K562 (cell line): ENCODE measurements at regions not wholly inside any gene's neighbourhood (a gene's known extent, or its start where the extent isn't known, plus 50 kb on each side); places are given as distances from the start of the nearest gene placed in this dataset.

Experiments used
- ATAC-seq: fragments of 200-7000 bp; cut with Tn5 transposase; 3 replicates; pipeline ENCODE4 v1.9.1; 2020; ENCODE audit warnings: moderate library complexity
- BruUV-seq: library from RNA; stranded (reverse); fragments of 400-500 nt; replicated peaks from 2 replicates; lab custom pipeline; 2021; lab: Mats Ljungman, UMichigan
- CTCF ChIA-PET: fragments of 300-600 bp; formaldehyde crosslinking; extraction: SDS; loops from one replicate; lab custom pipeline; 2021; ENCODE audit warnings: low intra/inter-chr PET ratio; lab: Yijun Ruan, JAX
- POLR2A ChIA-PET: fragments of 300-600, 350-650 bp; sonication (Branson Sonifier 250); formaldehyde crosslinking; extraction: SDS; loops from one replicate; lab custom pipeline; 2021; ENCODE audit warnings: antibody characterized with exemption, inconsistent platforms; lab: Yijun Ruan, JAX
- DNase-seq, 4 experiments: peaks; one replicate each; pipeline versions ENCODE4 v3.0.0 to v3.0.0-alpha.2; 2011 to 2018; ENCODE audit warnings: low spot score in 3 of 4, mixed read lengths in 3 of 4; ENCODE audit errors: extremely low read depth in 1 of 4
- FAIRE-seq: peaks from 2 replicates; lab custom pipeline; 2011; peaks lifted over from hg19 to GRCh38; lab: Jason Lieb, UNC
- H2AFZ ChIP-seq: 2 replicates; pipeline ENCODE4 v1.6.0; 2011; ENCODE audit warnings: low read depth, low read length, control low read depth, inconsistent platforms
- H3K27ac ChIP-seq: fragments of 200-600 bp; 3 replicates; pipeline ENCODE4 v1.8.0; 2011; ENCODE audit warnings: low read depth, mild to moderate bottlenecking, control low read depth, inconsistent platforms, low read length, moderate library complexity, mixed read lengths; ENCODE audit errors: extremely low read depth
- H3K27me3 ChIP-seq, 2 experiments: fragments of 300-600 bp in 1 of 2; 2 replicates in 1 of 2; 3 replicates in 1 of 2; pipeline versions ENCODE4 v1.6.0 to v1.8.0; 2011; ENCODE audit warnings: inconsistent platforms in 2 of 2, low read length in 2 of 2, mild to moderate bottlenecking in 1 of 2, mixed read lengths in 1 of 2, moderate library complexity in 1 of 2; ENCODE audit not compliant: control insufficient read depth in 2 of 2, insufficient read depth in 2 of 2
- H3K36me3 ChIP-seq: fragments of 300-600 bp; 3 replicates; pipeline ENCODE4 v1.8.0; 2011; ENCODE audit warnings: mild to moderate bottlenecking, low read length, inconsistent platforms; ENCODE audit not compliant: control insufficient read depth, insufficient read depth
- H3K4me1 ChIP-seq, 2 experiments: fragments of 200-600 bp in 1 of 2; replicated peaks in 1 of 2; 2 replicates in 1 of 2; 3 replicates in 1 of 2; pipeline versions ENCODE4 v1.5.1 to v1.8.0; 2011; ENCODE audit warnings: inconsistent platforms in 2 of 2, low read length in 2 of 2, mild to moderate bottlenecking in 1 of 2, mixed read lengths in 1 of 2, moderate library complexity in 1 of 2; ENCODE audit not compliant: control insufficient read depth in 2 of 2, insufficient read depth in 2 of 2
- H3K4me2 ChIP-seq: 2 replicates; pipeline ENCODE4 v1.6.1; 2011; ENCODE audit warnings: low read length, control low read depth, inconsistent platforms, mixed read lengths; ENCODE audit not compliant: insufficient read depth
- H3K4me3 ChIP-seq: fragments of 200-600 bp; sonication (generic), shearing (Covaris generic); 2 replicates; pipeline ENCODE4 v1.5.1; 2016; ENCODE audit warnings: control low read depth, inconsistent platforms
- H3K79me2 ChIP-seq: fragments of 200-600 bp; 3 replicates; pipeline ENCODE4 v1.8.0; 2011; ENCODE audit warnings: low read length, inconsistent platforms; ENCODE audit not compliant: control insufficient read depth, insufficient read depth
- H3K9ac ChIP-seq, 2 experiments: 2 replicates each; pipeline versions ENCODE4 v1.6.0 to v1.6.1; 2011; ENCODE audit warnings: low read depth in 2 of 2, low read length in 2 of 2, control low read depth in 1 of 2, inconsistent platforms in 1 of 2, mild to moderate bottlenecking in 1 of 2, mixed read lengths in 1 of 2; ENCODE audit not compliant: insufficient read depth in 1 of 2
- H3K9me1 ChIP-seq: one replicate; pipeline ENCODE4 v1.6.0; 2011; ENCODE audit warnings: inconsistent platforms, mild to moderate bottlenecking, low read length, moderate library complexity; ENCODE audit not compliant: control insufficient read depth, insufficient read depth
- H3K9me3 ChIP-seq: replicated peaks from 2 replicates; pipeline ENCODE4 v1.5.1; 2011; ENCODE audit warnings: low read depth, low read length, inconsistent platforms; ENCODE audit not compliant: control insufficient read depth, insufficient read depth
- H4K20me1 ChIP-seq: replicated peaks from 2 replicates; pipeline ENCODE4 v1.6.1; 2011; ENCODE audit warnings: low read length, inconsistent platforms, mixed read lengths; ENCODE audit not compliant: control insufficient read depth, insufficient read depth
- BCLAF1 ChIP-seq, 2 experiments: fragments of 450-650 bp in 1 of 2; IDR thresholded peaks; 2 replicates each; pipeline ENCODE4 v1.6.1; 2011 to 2017; ENCODE audit warnings: low read depth in 2 of 2, antibody characterized with exemption in 1 of 2, borderline replicate concordance in 1 of 2, low read length in 1 of 2, mild to moderate bottlenecking in 1 of 2, mixed read lengths in 1 of 2; ENCODE audit not compliant: control insufficient read depth in 1 of 2
- BHLHE40 ChIP-seq: IDR thresholded peaks from 2 replicates; pipeline ENCODE4 v1.6.1; 2011; ENCODE audit warnings: low read length, improper control_type of control experiment
- E2F8 ChIP-seq: fragments of 450-650 bp; IDR thresholded peaks from 2 replicates; pipeline ENCODE4 v1.7.1; 2018; ENCODE audit warnings: mild to moderate bottlenecking, low read depth; ENCODE audit not compliant: partially characterized antibody
- KDM5B ChIP-seq: fragments of 200-600 bp; sonication (generic); IDR thresholded peaks from 2 replicates; pipeline ENCODE4 v1.6.1; 2012; ENCODE audit warnings: low read depth, mild to moderate bottlenecking, moderate library complexity, low read length, control low read depth, inconsistent platforms; ENCODE audit not compliant: insufficient replicate concordance
- MEF2D ChIP-seq: conservative IDR thresholded peaks from 2 replicates; pipeline ENCODE4 v1.6.1; 2016; ENCODE audit warnings: low read depth, missing genetic modification characterization, missing compliant biosample characterization
- RBM25 ChIP-seq: fragments of 200-400 bp; formaldehyde crosslinking; IDR thresholded peaks from 2 replicates; pipeline ENCODE4 v1.6.1; 2018; ENCODE audit warnings: low read length, low read depth, moderate library complexity; ENCODE audit not compliant: severe bottlenecking
- RFX5 ChIP-seq: IDR thresholded peaks from 2 replicates; pipeline ENCODE4 v1.6.1; 2011; ENCODE audit warnings: low read depth, mild to moderate bottlenecking, improper control_type of control experiment, low read length
- SLC30A9 ChIP-seq: fragments of 250-450 bp; sonication (Bioruptor Pico); IDR thresholded peaks from 2 replicates; pipeline ENCODE4 v1.8.0; 2022; ENCODE audit warnings: mild to moderate bottlenecking, moderate library complexity
- SRSF1 ChIP-seq: fragments of 200-400 bp; formaldehyde crosslinking; IDR thresholded peaks from 2 replicates; pipeline ENCODE4 v1.6.1; 2017; ENCODE audit warnings: mild to moderate bottlenecking, low read depth, low read length, moderate library complexity
- TAF15 ChIP-seq: fragments of 200-400 bp; formaldehyde crosslinking; IDR thresholded peaks from 2 replicates; pipeline ENCODE4 v1.6.1; 2017; ENCODE audit warnings: mild to moderate bottlenecking, low read depth, low read length, moderate library complexity
- VEZF1 ChIP-seq: fragments of 200-800 bp; sonication (Bioruptor generic); IDR thresholded peaks from 2 replicates; pipeline ENCODE4 v1.6.1; 2017; ENCODE audit warnings: missing genetic modification characterization, missing compliant biosample characterization
- ZBTB8A ChIP-seq: fragments of 450-650 bp; IDR thresholded peaks from 2 replicates; pipeline ENCODE4 v1.6.1; 2018; ENCODE audit warnings: mild to moderate bottlenecking, moderate library complexity; ENCODE audit not compliant: partially characterized antibody
- WGBS: fragments of 100-300 bp; shearing (Covaris generic); methylation state at CpG from one replicate; pipeline ENCODE4 v1.1.6; 2016; ENCODE audit warnings: low coverage, mixed read lengths; ENCODE audit not compliant: insufficient coverage; ENCODE audit errors: missing lambda C conversion rate; 5-methylcytosine and 5-hydroxymethylcytosine counted together
- in situ Hi-C: fragments of 300-500 bp; cut with MboI; formaldehyde crosslinking; loops from 4 replicates; pipeline ENCODE4 v1.15.0; 2018; ENCODE audit warnings: inconsistent platforms, mixed read lengths
- intact Hi-C: fragments of 100-400 bp; cut with micrococcal nuclease; formaldehyde crosslinking; loops from 2 replicates; pipeline ENCODE4 v1.14.2; 2022

GRCh38 chr19:28899703-28900102, 313.2 kb downstream of the UQCRFS1 start:
- no TSS peak for BruUV-seq
- Histone ChIP-seq H3K79me2 (no peaks in the 10 kb centered on the region), H3K27ac (no peak overlapping the region), H3K4me2 (no peak overlapping the region), H3K9me3 (no peaks in the 10 kb centered on the region), H3K9me1 (no peaks in the 10 kb centered on the region), H3K36me3 (no peaks in the 10 kb centered on the region), H3K4me1 (no peaks in the 10 kb centered on the region), H3K9ac (no peak overlapping the region), H4K20me1 (no peaks in the 10 kb centered on the region), H3K4me3 (no peak overlapping the region), H2AFZ (no peak overlapping the region), H3K27me3 (peaks cover 0 to 6% of the 10 kb centered on the region in 2 experiments; a peak in 2 of 5 replicates)
- POLR2A ChIA-PET, result no interaction called here
- FAIRE-seq, result no peak
- ATAC-seq, result no peak
- CTCF ChIA-PET, result no interaction called here
- in situ Hi-C loops (no loop called here), intact Hi-C loops (no loop called here)
- 0% methylated on average over 4 of the region's 4 CpGs for WGBS
- no peak for TF ChIP-seq RFX5
- no peak for TF ChIP-seq TAF15
- TF ChIP-seq KDM5B, result no peak
- no peak for TF ChIP-seq SRSF1
- TF ChIP-seq MEF2D (tag), result no peak
- TF ChIP-seq RBM25, result no peak
- TF ChIP-seq BCLAF1 (IDR thresholded peaks at IDR 0.05; ENCODE audit: borderline replicate concordance in 1 of 2, control insufficient read depth in 1 of 2, low read depth in 2 of 2, low read length in 1 of 2), result no peak
- no peak for TF ChIP-seq ZBTB8A
- no peak for TF ChIP-seq E2F8
- no peak for TF ChIP-seq BHLHE40
- TF ChIP-seq VEZF1 (CRISPR knock-in tag), result no peak
- TF ChIP-seq SLC30A9 (CRISPR knock-in tag), result no peak
- no peak for DNase-seq
